ENCODE measurements at regions not wholly inside any gene's neighbourhood (a gene's known extent, or its start where the extent isn't known, plus 50 kb on each side); places are given as distances from the start of the nearest gene placed in this dataset.

DNA sequence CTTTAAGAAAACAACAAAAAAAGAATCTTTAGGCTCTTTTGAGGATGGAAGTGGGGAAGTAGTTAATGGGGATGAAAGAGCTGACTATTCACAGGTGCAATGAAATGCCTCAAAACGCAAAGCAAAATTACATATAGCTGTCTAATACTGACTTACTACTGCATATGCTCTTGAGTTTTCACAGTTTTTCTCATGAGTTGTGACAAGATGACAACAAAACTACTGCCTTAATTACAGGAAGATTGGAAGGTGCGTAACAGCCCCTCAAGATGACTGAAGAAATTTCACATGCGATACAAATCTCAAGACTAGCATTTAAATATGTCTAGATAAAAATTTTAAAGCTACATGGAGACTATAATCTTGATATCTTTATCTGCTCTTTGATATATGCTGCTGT is 547.8 kb upstream of the POU3F2 start:
- TF ChIP-seq SPI1 (IDR thresholded peaks at IDR 0.05; ENCODE audit: low read depth, low read length): no peak
- no peak for TF ChIP-seq POLR2A (IDR thresholded peaks at IDR 0.05; ENCODE audit: low read depth, low read length)
- TF ChIP-seq POLR2AphosphoS5 (IDR thresholded peaks at IDR 0.05; ENCODE audit: low read depth, low read length): no peak
- no peak for TF ChIP-seq TAF1 (IDR thresholded peaks at IDR 0.05; ENCODE audit: low read depth, low read length)
- no peak for TF ChIP-seq PAX5 (IDR thresholded peaks at IDR 0.05; ENCODE audit: insufficient read depth, low read length, severe bottlenecking)
- TF ChIP-seq POU2F2 (IDR thresholded peaks at IDR 0.05; ENCODE audit: low read depth, low read length): no peak
- no peak for FAIRE-seq
- no peak for DNase-seq (ENCODE audit: insufficient read length, low spot score)

- FAIRE-seq (no peak), DNase-seq (ENCODE audit: insufficient read length, low spot score) (no peak)
- TF ChIP-seq POLR2AphosphoS5 (IDR thresholded peaks at IDR 0.05; ENCODE audit: low read depth, low read length) (no peak), POLR2A (IDR thresholded peaks at IDR 0.05; ENCODE audit: low read depth, low read length) (no peak), PAX5 (IDR thresholded peaks at IDR 0.05; ENCODE audit: insufficient read depth, low read length, severe bottlenecking) (no peak), POU2F2 (IDR thresholded peaks at IDR 0.05; ENCODE audit: low read depth, low read length) (no peak), SPI1 (IDR thresholded peaks at IDR 0.05; ENCODE audit: low read depth, low read length) (no peak), TAF1 (IDR thresholded peaks at IDR 0.05; ENCODE audit: low read depth, low read length) (no peak)
Observed at GRCh38 chr6:98287876-98288275, 546.5 kb upstream of the POU3F2 start.

DNA sequence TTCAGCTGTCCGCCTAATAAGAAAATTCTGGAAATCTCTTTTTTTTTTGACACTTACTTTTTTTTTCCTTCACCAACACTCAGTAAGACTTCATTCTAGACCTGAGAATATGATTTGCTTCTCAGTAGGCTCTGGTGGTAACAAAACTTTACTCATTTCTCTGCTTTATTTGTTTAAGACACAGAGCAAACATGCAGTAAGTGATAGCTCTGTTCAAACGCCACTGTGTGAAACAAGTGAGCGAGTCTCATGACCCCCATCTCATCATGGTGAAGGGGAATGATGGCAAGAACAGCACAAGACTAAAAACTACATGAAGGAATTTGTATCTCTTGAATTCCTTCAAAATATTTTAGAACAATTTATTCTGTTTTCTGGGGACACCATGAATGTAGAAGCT is 541.6 kb upstream of the POU3F2 start:
- FAIRE-seq: no peak
- DNase-seq (ENCODE audit: insufficient read length, low spot score): no peak
- no peak for TF ChIP-seq TAF1 (IDR thresholded peaks at IDR 0.05; ENCODE audit: low read depth, low read length)
- TF ChIP-seq SPI1 (IDR thresholded peaks at IDR 0.05; ENCODE audit: low read depth, low read length): no peak
- no peak for TF ChIP-seq POLR2A (IDR thresholded peaks at IDR 0.05; ENCODE audit: low read depth, low read length)
- TF ChIP-seq POU2F2 (IDR thresholded peaks at IDR 0.05; ENCODE audit: low read depth, low read length): no peak
- TF ChIP-seq POLR2AphosphoS5 (IDR thresholded peaks at IDR 0.05; ENCODE audit: low read depth, low read length): no peak
- no peak for TF ChIP-seq PAX5 (IDR thresholded peaks at IDR 0.05; ENCODE audit: insufficient read depth, low read length, severe bottlenecking)

GRCh38 chr6:98295515-98296175 is 538.7 kb upstream of the POU3F2 start:
- DNase-seq (ENCODE audit: insufficient read length, low spot score) (no peak), FAIRE-seq (no peak)
- TF ChIP-seq SPI1 (IDR thresholded peaks at IDR 0.05; ENCODE audit: low read depth, low read length) (no peak), POLR2AphosphoS5 (IDR thresholded peaks at IDR 0.05; ENCODE audit: low read depth, low read length) (no peak), PAX5 (IDR thresholded peaks at IDR 0.05; ENCODE audit: insufficient read depth, low read length, severe bottlenecking) (no peak), TAF1 (IDR thresholded peaks at IDR 0.05; ENCODE audit: low read depth, low read length) (no peak), POLR2A (IDR thresholded peaks at IDR 0.05; ENCODE audit: low read depth, low read length) (no peak), POU2F2 (IDR thresholded peaks at IDR 0.05; ENCODE audit: low read depth, low read length) (no peak)

- TF ChIP-seq POLR2A (IDR thresholded peaks at IDR 0.05; ENCODE audit: low read depth, low read length): no peak
- no peak for TF ChIP-seq SPI1 (IDR thresholded peaks at IDR 0.05; ENCODE audit: low read depth, low read length)
- no peak for TF ChIP-seq POLR2AphosphoS5 (IDR thresholded peaks at IDR 0.05; ENCODE audit: low read depth, low read length)
- no peak for TF ChIP-seq TAF1 (IDR thresholded peaks at IDR 0.05; ENCODE audit: low read depth, low read length)
- no peak for TF ChIP-seq POU2F2 (IDR thresholded peaks at IDR 0.05; ENCODE audit: low read depth, low read length)
- no peak for TF ChIP-seq PAX5 (IDR thresholded peaks at IDR 0.05; ENCODE audit: insufficient read depth, low read length, severe bottlenecking)
- no peak for DNase-seq (ENCODE audit: insufficient read length, low spot score)
- no peak for FAIRE-seq
Observed at GRCh38 chr6:98308564-98308963, 525.8 kb upstream of the POU3F2 start.

- no peak for DNase-seq (ENCODE audit: insufficient read length, low spot score)
- TF ChIP-seq POU2F2 (IDR thresholded peaks at IDR 0.05; ENCODE audit: low read depth, low read length) (no peak), POLR2AphosphoS5 (IDR thresholded peaks at IDR 0.05; ENCODE audit: low read depth, low read length) (no peak), TAF1 (IDR thresholded peaks at IDR 0.05; ENCODE audit: low read depth, low read length) (no peak), SPI1 (IDR thresholded peaks at IDR 0.05; ENCODE audit: low read depth, low read length) (no peak), PAX5 (IDR thresholded peaks at IDR 0.05; ENCODE audit: insufficient read depth, low read length, severe bottlenecking) (no peak), POLR2A (IDR thresholded peaks at IDR 0.05; ENCODE audit: low read depth, low read length) (no peak)
- FAIRE-seq: no peak
Observed at GRCh38 chr6:98310443-98310842, 523.9 kb upstream of the POU3F2 start.

DNA sequence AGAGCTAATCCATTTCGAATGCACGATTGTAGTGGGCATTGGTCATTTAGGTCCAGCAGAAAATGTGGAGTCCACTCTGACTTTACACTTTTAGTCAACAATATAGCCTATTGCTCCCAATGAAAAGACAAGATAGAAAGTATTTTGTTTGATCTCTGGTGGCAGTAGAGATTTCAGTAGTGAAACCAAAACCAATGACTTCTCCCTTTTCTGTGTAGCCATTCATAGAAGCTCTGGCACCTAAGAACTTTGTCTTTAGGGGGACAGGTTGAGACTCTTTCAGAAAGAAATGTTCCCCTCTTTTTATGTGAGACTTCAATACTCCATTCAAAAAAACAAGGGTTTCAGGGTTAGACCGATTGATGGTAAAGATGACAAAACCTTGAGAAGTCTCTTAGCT is 510.8 kb upstream of the POU3F2 start:
- TF ChIP-seq POLR2A (IDR thresholded peaks at IDR 0.05; ENCODE audit: low read depth, low read length) (no peak), SPI1 (IDR thresholded peaks at IDR 0.05; ENCODE audit: low read depth, low read length) (peak; percentile 41)
- DNase-seq (ENCODE audit: insufficient read length, low spot score): no peak
- no peak for FAIRE-seq

DNA sequence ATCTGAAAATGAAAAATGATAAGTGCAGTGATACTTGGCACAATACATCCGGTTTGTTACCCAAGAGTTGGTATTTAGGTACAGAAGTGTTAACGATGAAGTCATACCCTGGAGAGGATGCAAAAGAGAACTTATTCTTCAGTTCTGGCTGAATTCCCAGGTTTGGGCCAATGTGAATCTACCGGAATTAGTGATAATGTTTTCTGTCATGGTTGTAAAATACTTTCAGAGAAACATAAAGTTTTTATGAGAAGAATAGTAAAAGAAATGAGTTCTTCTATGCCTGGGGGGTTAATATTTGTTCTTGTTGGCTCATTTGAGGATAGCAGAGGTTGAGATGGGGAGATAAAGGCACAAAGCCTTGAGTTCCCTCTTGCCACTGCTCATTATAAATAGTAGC is 509.9 kb upstream of the POU3F2 start:
- TF ChIP-seq SPI1 (IDR thresholded peaks at IDR 0.05; ENCODE audit: low read depth, low read length) (no peak), POLR2AphosphoS5 (IDR thresholded peaks at IDR 0.05; ENCODE audit: low read depth, low read length) (no peak), POU2F2 (IDR thresholded peaks at IDR 0.05; ENCODE audit: low read depth, low read length) (no peak), TAF1 (IDR thresholded peaks at IDR 0.05; ENCODE audit: low read depth, low read length) (no peak), POLR2A (IDR thresholded peaks at IDR 0.05; ENCODE audit: low read depth, low read length) (no peak), PAX5 (IDR thresholded peaks at IDR 0.05; ENCODE audit: insufficient read depth, low read length, severe bottlenecking) (no peak)
- DNase-seq (ENCODE audit: insufficient read length, low spot score) (no peak), FAIRE-seq (no peak)

DNA sequence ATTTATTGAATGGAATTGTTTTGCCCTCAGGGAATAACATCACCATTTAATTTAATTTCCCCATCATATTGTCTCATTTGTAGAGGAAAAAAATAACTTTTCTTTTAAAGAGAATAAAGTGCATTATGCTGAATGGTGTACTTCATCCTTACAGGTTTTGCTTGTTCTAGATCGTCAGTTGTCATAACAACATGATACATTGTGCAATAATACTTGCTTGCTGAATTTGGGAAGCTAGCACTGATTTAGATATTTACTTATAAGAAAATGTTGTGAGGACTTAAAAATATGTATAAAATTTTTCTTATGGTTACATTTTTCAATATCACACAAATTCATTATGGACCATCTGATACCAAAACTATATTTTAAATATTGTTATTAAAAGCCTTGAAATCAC is 509.0 kb upstream of the POU3F2 start:
- no peak for TF ChIP-seq SPI1 (IDR thresholded peaks at IDR 0.05; ENCODE audit: low read depth, low read length)
- no peak for TF ChIP-seq POLR2A (IDR thresholded peaks at IDR 0.05; ENCODE audit: low read depth, low read length)
- no peak for FAIRE-seq
- no peak for DNase-seq (ENCODE audit: insufficient read length, low spot score)

DNA sequence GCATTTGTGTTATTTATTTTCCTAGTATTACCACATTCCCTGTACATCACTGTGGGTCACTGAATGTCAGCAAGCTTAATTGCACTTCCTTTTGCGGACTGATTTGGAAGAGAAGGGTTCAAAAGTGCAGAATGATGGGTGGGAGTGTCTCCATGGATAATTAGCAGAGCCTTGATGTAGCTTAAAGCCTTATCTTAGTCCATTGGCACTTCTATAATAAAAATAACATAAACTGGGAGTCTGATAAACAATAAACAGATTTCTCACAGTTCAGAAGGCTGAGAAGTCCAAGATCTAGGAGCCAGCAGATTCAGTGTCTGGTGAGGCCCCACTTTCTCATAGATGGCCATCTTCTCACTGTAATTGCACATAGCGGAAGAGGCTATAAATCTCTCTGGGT is 501.1 kb upstream of the POU3F2 start:
- TF ChIP-seq POU2F2 (IDR thresholded peaks at IDR 0.05; ENCODE audit: low read depth, low read length) (no peak), PAX5 (IDR thresholded peaks at IDR 0.05; ENCODE audit: insufficient read depth, low read length, severe bottlenecking) (no peak), TAF1 (IDR thresholded peaks at IDR 0.05; ENCODE audit: low read depth, low read length) (no peak), POLR2A (IDR thresholded peaks at IDR 0.05; ENCODE audit: low read depth, low read length) (no peak), SPI1 (IDR thresholded peaks at IDR 0.05; ENCODE audit: low read depth, low read length) (no peak), POLR2AphosphoS5 (IDR thresholded peaks at IDR 0.05; ENCODE audit: low read depth, low read length) (no peak)
- DNase-seq (ENCODE audit: insufficient read length, low spot score) (no peak), FAIRE-seq (no peak)
